SK-N-SH treated with all-trans-retinoic acid at 6 μM for 48 hours (cell line): ENCODE measurements at regions not wholly inside any gene's neighbourhood (a gene's known extent, or its start where the extent isn't known, plus 50 kb on each side); places are given as distances from the start of the nearest gene placed in this dataset.

Experiments
- PPARA ChIP-seq: fragments of 250-450 bp; sonication (Bioruptor Pico); IDR thresholded peaks from 2 replicates; pipeline ENCODE4 v1.5.0; 2020; ENCODE audit warnings: mild to moderate bottlenecking, borderline replicate concordance
- ZFP3 ChIP-seq: fragments of 250-450 bp; sonication (Bioruptor Pico); IDR thresholded peaks from 2 replicates; pipeline ENCODE4 v1.5.0; 2020; ENCODE audit warnings: mild to moderate bottlenecking, moderate library complexity
- ZNF565 ChIP-seq: fragments of 450-650 bp; formaldehyde crosslinking; conservative IDR thresholded peaks from 2 replicates; pipeline ENCODE4 v1.5.0; 2020; ENCODE audit warnings: low read depth, mild to moderate bottlenecking, moderate library complexity
- TF ChIP-seq, protein P1 (sequence below): fragments of 250-450 bp; sonication (Bioruptor Pico); IDR thresholded peaks from 2 replicates; pipeline ENCODE4 v1.8.0; 2020; ENCODE audit warnings: mild to moderate bottlenecking, moderate library complexity, borderline replicate concordance
- TF ChIP-seq, protein P2 (sequence below): fragments of 250-450 bp; sonication (Bioruptor Pico); IDR thresholded peaks from 2 replicates; pipeline ENCODE4 v1.5.0; 2020; ENCODE audit warnings: mild to moderate bottlenecking, moderate library complexity
- TF ChIP-seq, protein P3 (sequence below): fragments of 250-450 bp; sonication (Bioruptor Pico); IDR thresholded peaks from 2 replicates; pipeline ENCODE4 v1.8.0; 2021; ENCODE audit warnings: low read depth, mild to moderate bottlenecking, moderate library complexity, borderline replicate concordance

DNA sequence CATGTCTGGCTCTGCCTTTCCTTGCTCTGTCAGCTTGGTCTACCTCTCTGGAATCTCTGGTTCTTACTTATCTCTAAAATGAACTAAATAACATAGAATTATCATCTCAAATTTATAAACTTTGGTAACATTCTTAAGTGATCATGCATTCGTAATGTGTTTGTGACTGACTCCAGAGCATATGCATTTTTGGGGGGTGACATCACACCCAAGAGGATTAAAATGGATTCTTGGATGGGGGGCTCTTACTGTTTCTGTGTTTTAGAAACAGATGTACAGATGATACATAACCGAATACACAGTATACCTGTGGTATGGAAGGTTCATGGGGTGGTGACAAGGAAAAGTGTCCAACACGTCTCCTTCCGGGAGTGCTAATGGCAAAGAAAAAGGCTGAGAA lies 1162.1 kb downstream of the VRK1 start:
- TF ChIP-seq ZNF565 (CRISPR knock-in tag) (no peak), ZFP3 (CRISPR knock-in tag) (no peak), PPARA (no peak)
- TF ChIP-seq, protein P1, sequence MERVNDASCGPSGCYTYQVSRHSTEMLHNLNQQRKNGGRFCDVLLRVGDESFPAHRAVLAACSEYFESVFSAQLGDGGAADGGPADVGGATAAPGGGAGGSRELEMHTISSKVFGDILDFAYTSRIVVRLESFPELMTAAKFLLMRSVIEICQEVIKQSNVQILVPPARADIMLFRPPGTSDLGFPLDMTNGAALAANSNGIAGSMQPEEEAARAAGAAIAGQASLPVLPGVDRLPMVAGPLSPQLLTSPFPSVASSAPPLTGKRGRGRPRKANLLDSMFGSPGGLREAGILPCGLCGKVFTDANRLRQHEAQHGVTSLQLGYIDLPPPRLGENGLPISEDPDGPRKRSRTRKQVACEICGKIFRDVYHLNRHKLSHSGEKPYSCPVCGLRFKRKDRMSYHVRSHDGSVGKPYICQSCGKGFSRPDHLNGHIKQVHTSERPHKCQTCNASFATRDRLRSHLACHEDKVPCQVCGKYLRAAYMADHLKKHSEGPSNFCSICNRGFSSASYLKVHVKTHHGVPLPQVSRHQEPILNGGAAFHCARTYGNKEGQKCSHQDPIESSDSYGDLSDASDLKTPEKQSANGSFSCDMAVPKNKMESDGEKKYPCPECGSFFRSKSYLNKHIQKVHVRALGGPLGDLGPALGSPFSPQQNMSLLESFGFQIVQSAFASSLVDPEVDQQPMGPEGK, result no peak
- TF ChIP-seq, protein P2, sequence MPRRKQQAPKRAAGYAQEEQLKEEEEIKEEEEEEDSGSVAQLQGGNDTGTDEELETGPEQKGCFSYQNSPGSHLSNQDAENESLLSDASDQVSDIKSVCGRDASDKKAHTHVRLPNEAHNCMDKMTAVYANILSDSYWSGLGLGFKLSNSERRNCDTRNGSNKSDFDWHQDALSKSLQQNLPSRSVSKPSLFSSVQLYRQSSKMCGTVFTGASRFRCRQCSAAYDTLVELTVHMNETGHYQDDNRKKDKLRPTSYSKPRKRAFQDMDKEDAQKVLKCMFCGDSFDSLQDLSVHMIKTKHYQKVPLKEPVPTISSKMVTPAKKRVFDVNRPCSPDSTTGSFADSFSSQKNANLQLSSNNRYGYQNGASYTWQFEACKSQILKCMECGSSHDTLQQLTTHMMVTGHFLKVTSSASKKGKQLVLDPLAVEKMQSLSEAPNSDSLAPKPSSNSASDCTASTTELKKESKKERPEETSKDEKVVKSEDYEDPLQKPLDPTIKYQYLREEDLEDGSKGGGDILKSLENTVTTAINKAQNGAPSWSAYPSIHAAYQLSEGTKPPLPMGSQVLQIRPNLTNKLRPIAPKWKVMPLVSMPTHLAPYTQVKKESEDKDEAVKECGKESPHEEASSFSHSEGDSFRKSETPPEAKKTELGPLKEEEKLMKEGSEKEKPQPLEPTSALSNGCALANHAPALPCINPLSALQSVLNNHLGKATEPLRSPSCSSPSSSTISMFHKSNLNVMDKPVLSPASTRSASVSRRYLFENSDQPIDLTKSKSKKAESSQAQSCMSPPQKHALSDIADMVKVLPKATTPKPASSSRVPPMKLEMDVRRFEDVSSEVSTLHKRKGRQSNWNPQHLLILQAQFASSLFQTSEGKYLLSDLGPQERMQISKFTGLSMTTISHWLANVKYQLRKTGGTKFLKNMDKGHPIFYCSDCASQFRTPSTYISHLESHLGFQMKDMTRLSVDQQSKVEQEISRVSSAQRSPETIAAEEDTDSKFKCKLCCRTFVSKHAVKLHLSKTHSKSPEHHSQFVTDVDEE (CRISPR knock-in tag), result no peak
- TF ChIP-seq, protein P3, sequence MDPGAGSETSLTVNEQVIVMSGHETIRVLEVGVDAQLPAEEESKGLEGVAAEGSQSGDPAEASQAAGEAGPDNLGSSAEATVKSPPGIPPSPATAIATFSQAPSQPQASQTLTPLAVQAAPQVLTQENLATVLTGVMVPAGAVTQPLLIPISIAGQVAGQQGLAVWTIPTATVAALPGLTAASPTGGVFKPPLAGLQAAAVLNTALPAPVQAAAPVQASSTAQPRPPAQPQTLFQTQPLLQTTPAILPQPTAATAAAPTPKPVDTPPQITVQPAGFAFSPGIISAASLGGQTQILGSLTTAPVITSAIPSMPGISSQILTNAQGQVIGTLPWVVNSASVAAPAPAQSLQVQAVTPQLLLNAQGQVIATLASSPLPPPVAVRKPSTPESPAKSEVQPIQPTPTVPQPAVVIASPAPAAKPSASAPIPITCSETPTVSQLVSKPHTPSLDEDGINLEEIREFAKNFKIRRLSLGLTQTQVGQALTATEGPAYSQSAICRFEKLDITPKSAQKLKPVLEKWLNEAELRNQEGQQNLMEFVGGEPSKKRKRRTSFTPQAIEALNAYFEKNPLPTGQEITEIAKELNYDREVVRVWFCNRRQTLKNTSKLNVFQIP, result no peak
